ENCODE measurements at regions not wholly inside any gene's neighbourhood (a gene's known extent, or its start where the extent isn't known, plus 50 kb on each side); places are given as distances from the start of the nearest gene placed in this dataset.
A peak's percentile ranks its signal among the peaks of the same experiment; 100 is the strongest.

- Histone ChIP-seq H2AFZ (ENCODE audit: low read length) (no peak overlapping the region), H3K9me3 (ENCODE audit: control insufficient read depth, insufficient read depth, low read depth, low read length) (no peaks in the 10 kb centered on the region), H3K4me1 (ENCODE audit: control insufficient read depth, extremely low read depth, insufficient read depth, low read length) (peaks cover 30% of the 10 kb centered on the region), H3K27me3 (ENCODE audit: control insufficient read depth, insufficient read depth, low read length) (no peaks in the 10 kb centered on the region), H3K9ac (ENCODE audit: insufficient read depth, low read length) (peak overlapping the region; percentile 45), H3K4me2 (ENCODE audit: extremely low read depth, insufficient read depth, low read length) (no peak overlapping the region), H3K27ac (ENCODE audit: insufficient read depth, low read length) (peak overlapping the region; percentile 77), H3K4me3 (replicated peaks in 1 of 4; ENCODE audit: control extremely low read depth in 1 of 4, insufficient read depth in 1 of 4, low read depth in 3 of 4, low read length in 4 of 4) (no peak overlapping the region), H3K36me3 (ENCODE audit: control insufficient read depth, insufficient read depth, low read length) (peaks cover 13% of the 10 kb centered on the region), H4K20me1 (ENCODE audit: control insufficient read depth, extremely low read depth, insufficient read depth, low read length) (no peaks in the 10 kb centered on the region), H3K79me2 (ENCODE audit: control insufficient read depth, insufficient read depth, low read length) (no peaks in the 10 kb centered on the region)
- DNase-seq (ENCODE audit: low read depth in 2 of 2), result peak in 1 of 2 donors; percentile 86
- no peak for TF ChIP-seq EZH2 (IDR thresholded peaks at IDR 0.05; ENCODE audit: low read length, missing control alignments)
- TF ChIP-seq, protein P1, sequence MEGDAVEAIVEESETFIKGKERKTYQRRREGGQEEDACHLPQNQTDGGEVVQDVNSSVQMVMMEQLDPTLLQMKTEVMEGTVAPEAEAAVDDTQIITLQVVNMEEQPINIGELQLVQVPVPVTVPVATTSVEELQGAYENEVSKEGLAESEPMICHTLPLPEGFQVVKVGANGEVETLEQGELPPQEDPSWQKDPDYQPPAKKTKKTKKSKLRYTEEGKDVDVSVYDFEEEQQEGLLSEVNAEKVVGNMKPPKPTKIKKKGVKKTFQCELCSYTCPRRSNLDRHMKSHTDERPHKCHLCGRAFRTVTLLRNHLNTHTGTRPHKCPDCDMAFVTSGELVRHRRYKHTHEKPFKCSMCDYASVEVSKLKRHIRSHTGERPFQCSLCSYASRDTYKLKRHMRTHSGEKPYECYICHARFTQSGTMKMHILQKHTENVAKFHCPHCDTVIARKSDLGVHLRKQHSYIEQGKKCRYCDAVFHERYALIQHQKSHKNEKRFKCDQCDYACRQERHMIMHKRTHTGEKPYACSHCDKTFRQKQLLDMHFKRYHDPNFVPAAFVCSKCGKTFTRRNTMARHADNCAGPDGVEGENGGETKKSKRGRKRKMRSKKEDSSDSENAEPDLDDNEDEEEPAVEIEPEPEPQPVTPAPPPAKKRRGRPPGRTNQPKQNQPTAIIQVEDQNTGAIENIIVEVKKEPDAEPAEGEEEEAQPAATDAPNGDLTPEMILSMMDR (conservative IDR thresholded peaks at IDR 0.05 in 1 of 2, IDR thresholded peaks at IDR 0.05 in 1 of 2; ENCODE audit: low read depth in 1 of 2, low read length in 2 of 2), result no peak
Observed at GRCh38 chr12:124428792-124429281, 133.9 kb downstream of the RFLNA start.

DNA sequence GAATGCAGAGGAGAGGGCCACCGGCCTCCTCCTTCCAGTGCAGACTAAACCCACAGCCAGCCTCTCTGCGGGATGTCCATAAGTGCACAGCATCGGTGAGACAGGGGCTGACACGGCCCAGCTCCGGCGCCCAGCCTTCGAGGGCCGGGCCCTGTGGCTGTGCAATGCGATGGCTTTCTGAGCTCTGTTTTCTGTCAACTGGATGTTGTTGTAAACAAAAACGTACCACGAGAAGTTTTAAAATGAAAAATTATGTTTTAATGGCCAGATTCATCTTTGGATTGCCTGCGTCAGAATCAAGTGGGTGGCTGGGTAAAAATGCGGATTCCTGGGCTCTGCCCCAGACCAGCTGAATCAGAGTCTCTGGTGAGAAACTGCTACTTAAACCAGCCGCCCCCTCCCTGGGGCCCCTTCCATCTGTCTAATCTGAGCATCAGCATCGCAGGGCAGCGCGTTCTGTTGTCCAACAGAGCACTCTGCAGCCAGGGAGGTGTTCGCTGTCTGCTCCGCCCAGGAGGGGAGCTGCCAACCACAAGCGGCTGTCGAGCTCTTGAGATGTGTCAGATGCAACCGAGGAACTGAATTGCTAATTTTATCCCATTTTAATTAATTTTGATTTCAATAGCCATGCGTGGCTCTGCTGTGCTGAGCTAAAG, 133.4 kb downstream of the RFLNA start:
- Histone ChIP-seq H3K4me2 (ENCODE audit: extremely low read depth, insufficient read depth, low read length) (no peak overlapping the region), H3K27ac (ENCODE audit: insufficient read depth, low read length) (peak overlapping the region; percentile 77), H3K79me2 (ENCODE audit: control insufficient read depth, insufficient read depth, low read length) (no peaks in the 10 kb centered on the region), H2AFZ (ENCODE audit: low read length) (no peak overlapping the region), H4K20me1 (ENCODE audit: control insufficient read depth, extremely low read depth, insufficient read depth, low read length) (no peaks in the 10 kb centered on the region), H3K4me1 (ENCODE audit: control insufficient read depth, extremely low read depth, insufficient read depth, low read length) (peaks cover 34% of the 10 kb centered on the region), H3K9me3 (ENCODE audit: control insufficient read depth, insufficient read depth, low read depth, low read length) (no peaks in the 10 kb centered on the region), H3K9ac (ENCODE audit: insufficient read depth, low read length) (peak overlapping the region; percentile 67), H3K4me3 (replicated peaks in 1 of 4; ENCODE audit: control extremely low read depth in 1 of 4, insufficient read depth in 1 of 4, low read depth in 3 of 4, low read length in 4 of 4) (no peak overlapping the region), H3K27me3 (ENCODE audit: control insufficient read depth, insufficient read depth, low read length) (no peaks in the 10 kb centered on the region), H3K36me3 (ENCODE audit: control insufficient read depth, insufficient read depth, low read length) (peaks cover 13% of the 10 kb centered on the region)
- peak; percentile 82 to 83 for DNase-seq (ENCODE audit: low read depth in 2 of 2)
- TF ChIP-seq, protein P1 (conservative IDR thresholded peaks at IDR 0.05 in 1 of 2, IDR thresholded peaks at IDR 0.05 in 1 of 2; ENCODE audit: low read depth in 1 of 2, low read length in 2 of 2), result no peak

- Histone ChIP-seq H3K4me1 (ENCODE audit: control insufficient read depth, extremely low read depth, insufficient read depth, low read length) (peaks cover 42% of the 10 kb centered on the region), H3K79me2 (ENCODE audit: control insufficient read depth, insufficient read depth, low read length) (no peaks in the 10 kb centered on the region), H3K36me3 (ENCODE audit: control insufficient read depth, insufficient read depth, low read length) (peaks cover 13% of the 10 kb centered on the region), H3K9ac (ENCODE audit: insufficient read depth, low read length) (peak overlapping the region; percentile 10), H2AFZ (ENCODE audit: low read length) (no peak overlapping the region), H3K27ac (ENCODE audit: insufficient read depth, low read length) (peak overlapping the region; percentile 77), H4K20me1 (ENCODE audit: control insufficient read depth, extremely low read depth, insufficient read depth, low read length) (no peaks in the 10 kb centered on the region), H3K27me3 (ENCODE audit: control insufficient read depth, insufficient read depth, low read length) (no peaks in the 10 kb centered on the region), H3K9me3 (ENCODE audit: control insufficient read depth, insufficient read depth, low read depth, low read length) (no peaks in the 10 kb centered on the region), H3K4me2 (ENCODE audit: extremely low read depth, insufficient read depth, low read length) (no peak overlapping the region), H3K4me3 (replicated peaks in 1 of 4; ENCODE audit: control extremely low read depth in 1 of 4, insufficient read depth in 1 of 4, low read depth in 3 of 4, low read length in 4 of 4) (no peak overlapping the region)
- no peak for TF ChIP-seq EZH2 (IDR thresholded peaks at IDR 0.05; ENCODE audit: low read length, missing control alignments)
- TF ChIP-seq, protein P1 (conservative IDR thresholded peaks at IDR 0.05 in 1 of 2, IDR thresholded peaks at IDR 0.05 in 1 of 2; ENCODE audit: low read depth in 1 of 2, low read length in 2 of 2), result no peak
- no peak for DNase-seq (ENCODE audit: low read depth in 2 of 2)
Observed at GRCh38 chr12:124426594-124427555, 132.0 kb downstream of the RFLNA start.

Measured in fibroblast of lung (primary cell).